Calu3 (cell line): ENCODE measurements at regions not wholly inside any gene's neighbourhood (a gene's known extent, or its start where the extent isn't known, plus 50 kb on each side); places are given as distances from the start of the nearest gene placed in this dataset.

Source experiments
- BruUV-seq: library from RNA; stranded (reverse); fragments of 400-500 nt; replicated peaks from 2 replicates; lab custom pipeline; 2021; lab: Mats Ljungman, UMichigan
- CTCF ChIA-PET: fragments of 300-600 bp; sonication (Branson Sonifier 250); formaldehyde crosslinking; loops from one replicate; lab custom pipeline; 2022; ENCODE audit warnings: antibody characterized with exemption; lab: Charles Lee
- DNase-seq: peaks from one replicate; pipeline ENCODE4 v3.0.0; 2022
- H3K27ac Mint-ChIP-seq: one replicate; pipeline ENCODE4 v1.8.0; 2022; ENCODE audit warnings: mixed read lengths; ENCODE audit not compliant: unreplicated experiment
- H3K27me3 Mint-ChIP-seq: one replicate; pipeline ENCODE4 v1.8.0; 2022; ENCODE audit warnings: mixed read lengths; ENCODE audit not compliant: unreplicated experiment
- H3K36me3 Mint-ChIP-seq: one replicate; pipeline ENCODE4 v1.8.0; 2022; ENCODE audit warnings: mild to moderate bottlenecking, moderate library complexity, mixed read lengths; ENCODE audit not compliant: insufficient read depth, unreplicated experiment
- H3K4me1 Mint-ChIP-seq: one replicate; pipeline ENCODE4 v1.8.0; 2022; ENCODE audit warnings: mild to moderate bottlenecking, low read depth, mixed read lengths; ENCODE audit not compliant: unreplicated experiment
- H3K4me3 Mint-ChIP-seq: one replicate; pipeline ENCODE4 v1.8.0; 2022; ENCODE audit warnings: mild to moderate bottlenecking, low read depth, moderate library complexity, mixed read lengths; ENCODE audit not compliant: unreplicated experiment
- H3K9me3 Mint-ChIP-seq: one replicate; pipeline ENCODE4 v1.8.0; 2022; ENCODE audit warnings: low read depth, mixed read lengths; ENCODE audit not compliant: unreplicated experiment
- CTCF ChIP-seq: fragments of 200-600 bp; IDR thresholded peaks from one replicate; pipeline ENCODE4 v1.8.0; 2022; ENCODE audit warnings: antibody characterized with exemption; ENCODE audit not compliant: unreplicated experiment
- intact Hi-C: fragments of 100-400 bp; cut with micrococcal nuclease; formaldehyde crosslinking; loops from one replicate; pipeline ENCODE4 v1.10.0; 2022; ENCODE audit not compliant: unreplicated experiment

DNA sequence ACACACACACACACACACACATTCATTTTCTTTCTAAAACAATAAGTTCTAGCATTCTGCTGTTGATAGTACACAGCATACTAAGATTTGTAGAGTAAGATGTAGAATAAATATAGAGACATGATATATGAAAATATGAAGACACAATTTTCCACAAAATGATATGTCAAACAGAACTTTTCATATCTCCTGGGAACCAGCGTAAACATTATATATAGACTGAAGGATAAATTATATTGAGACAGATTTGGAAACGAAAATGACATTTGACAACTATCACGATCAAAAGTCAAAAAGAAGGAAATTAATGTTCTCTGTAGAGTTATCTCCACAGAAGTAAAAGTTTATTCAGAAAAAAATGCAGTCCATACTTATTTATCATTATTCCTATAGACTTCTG is 1605.7 kb upstream of the SLC10A2 start:
- BruUV-seq, result no TSS peak
- Mint-ChIP-seq H3K27ac (no peak overlapping the region), H3K36me3 (no peaks in the 10 kb centered on the region), H3K4me1 (no peaks in the 10 kb centered on the region), H3K9me3 (peaks cover 2% of the 10 kb centered on the region), H3K27me3 (no peaks in the 10 kb centered on the region), H3K4me3 (no peak overlapping the region)
- no peak for TF ChIP-seq CTCF
- intact Hi-C loops, result no loop called here
- CTCF ChIA-PET, result no interaction called here
- no peak for DNase-seq

DNA sequence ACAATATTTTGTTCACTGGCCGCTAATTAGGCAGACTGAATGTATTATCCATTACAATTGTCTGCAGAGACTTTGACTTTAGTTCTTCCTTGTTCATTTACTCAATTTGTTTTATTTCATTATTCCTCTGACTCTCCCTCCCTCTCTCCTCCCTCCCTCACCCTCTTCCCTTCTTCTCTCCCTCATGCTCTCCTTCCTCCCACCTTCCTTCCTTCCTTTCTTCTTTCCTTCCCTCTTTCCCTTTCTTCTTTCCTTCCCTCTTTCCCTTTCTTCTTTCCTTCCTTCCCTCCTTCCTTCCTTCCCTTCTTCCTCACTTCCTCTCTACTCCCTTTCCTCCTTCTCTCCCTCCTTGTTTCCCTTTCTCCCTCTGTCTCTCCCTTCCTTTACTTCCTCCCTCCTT is 1591.0 kb upstream of the SLC10A2 start:
- no peak for DNase-seq
- no peaks in the 10 kb centered on the region for H3K36me3 Mint-ChIP-seq
- no peaks in the 10 kb centered on the region for H3K4me1 Mint-ChIP-seq
- no peak for TF ChIP-seq CTCF
- no peak overlapping the region for H3K4me3 Mint-ChIP-seq
- BruUV-seq, result no TSS peak
- no peaks in the 10 kb centered on the region for H3K27me3 Mint-ChIP-seq
- no peak overlapping the region for H3K27ac Mint-ChIP-seq
- intact Hi-C loops, result no loop called here
- CTCF ChIA-PET, result no interaction called here
- H3K9me3 Mint-ChIP-seq, result peaks cover 6% of the 10 kb centered on the region

- no peaks in the 10 kb centered on the region for H3K4me1 Mint-ChIP-seq
- DNase-seq, result no peak
- CTCF ChIA-PET, result no interaction called here
Observed at GRCh38 chr13:104650431-104650830, 1584.2 kb upstream of the SLC10A2 start.

GRCh38 chr13:104648291-104648690 is 1582.1 kb upstream of the SLC10A2 start:
- intact Hi-C loops, result no loop called here
- H3K9me3 Mint-ChIP-seq, result peaks cover under 1% of the 10 kb centered on the region
- BruUV-seq, result no TSS peak
- DNase-seq, result no peak
- no peaks in the 10 kb centered on the region for H3K36me3 Mint-ChIP-seq
- no peaks in the 10 kb centered on the region for H3K27me3 Mint-ChIP-seq
- no peaks in the 10 kb centered on the region for H3K4me1 Mint-ChIP-seq
- no peak overlapping the region for H3K4me3 Mint-ChIP-seq
- TF ChIP-seq CTCF, result no peak
- CTCF ChIA-PET, result no interaction called here
- no peak overlapping the region for H3K27ac Mint-ChIP-seq

More at GRCh38 chr13:104650431-104650830, 1584.2 kb upstream of the SLC10A2 start:
- no peaks in the 10 kb centered on the region for H3K36me3 Mint-ChIP-seq
- H3K9me3 Mint-ChIP-seq, result peaks cover 3% of the 10 kb centered on the region
- no peaks in the 10 kb centered on the region for H3K27me3 Mint-ChIP-seq
- intact Hi-C loops, result no loop called here
- H3K27ac Mint-ChIP-seq, result no peak overlapping the region
- no peak overlapping the region for H3K4me3 Mint-ChIP-seq
- no peak for TF ChIP-seq CTCF
- no TSS peak for BruUV-seq
